Fibroblast of mammary gland (primary cell): ENCODE measurements at regions not wholly inside any gene's neighbourhood (a gene's known extent, or its start where the extent isn't known, plus 50 kb on each side); places are given as distances from the start of the nearest gene placed in this dataset.

ENCODE experiments used
- DNase-seq: peaks from one replicate; pipeline ENCODE4 v3.0.0-alpha.2; 2010; ENCODE audit warnings: low read depth
- H3K4me3 ChIP-seq: 2 replicates; pipeline ENCODE4 v1.5.1; 2011; ENCODE audit warnings: low read depth, mild to moderate bottlenecking, low read length, moderate library complexity; ENCODE audit not compliant: control insufficient read depth
- TF ChIP-seq, protein P1 (sequence below): conservative IDR thresholded peaks from 2 replicates; pipeline ENCODE4 v1.5.1; 2011; ENCODE audit warnings: low read depth, low read length, inconsistent platforms; ENCODE audit not compliant: control insufficient read depth, insufficient read depth

DNA sequence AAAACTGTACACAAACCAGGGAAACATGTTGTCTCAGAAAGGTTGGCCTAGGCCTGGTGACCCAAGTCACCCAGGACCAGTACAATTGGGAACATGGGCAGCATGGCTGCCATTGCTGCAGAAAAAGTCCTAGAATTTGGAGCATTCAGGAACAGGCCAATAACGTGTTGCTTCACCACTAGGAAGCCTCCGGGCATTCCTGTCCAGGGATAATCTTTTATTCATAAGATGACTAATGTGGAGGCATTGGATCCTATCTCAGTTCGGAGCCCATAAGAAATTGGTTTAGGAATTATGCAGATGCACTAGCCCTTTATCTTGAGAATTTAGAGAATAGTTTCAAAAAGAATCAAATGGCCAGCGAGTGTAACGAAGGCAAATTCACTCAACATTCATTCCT, 242.8 kb upstream of the NDST4 start:
- no peak for DNase-seq
- no peak overlapping the region for H3K4me3 ChIP-seq
- TF ChIP-seq, protein P1, sequence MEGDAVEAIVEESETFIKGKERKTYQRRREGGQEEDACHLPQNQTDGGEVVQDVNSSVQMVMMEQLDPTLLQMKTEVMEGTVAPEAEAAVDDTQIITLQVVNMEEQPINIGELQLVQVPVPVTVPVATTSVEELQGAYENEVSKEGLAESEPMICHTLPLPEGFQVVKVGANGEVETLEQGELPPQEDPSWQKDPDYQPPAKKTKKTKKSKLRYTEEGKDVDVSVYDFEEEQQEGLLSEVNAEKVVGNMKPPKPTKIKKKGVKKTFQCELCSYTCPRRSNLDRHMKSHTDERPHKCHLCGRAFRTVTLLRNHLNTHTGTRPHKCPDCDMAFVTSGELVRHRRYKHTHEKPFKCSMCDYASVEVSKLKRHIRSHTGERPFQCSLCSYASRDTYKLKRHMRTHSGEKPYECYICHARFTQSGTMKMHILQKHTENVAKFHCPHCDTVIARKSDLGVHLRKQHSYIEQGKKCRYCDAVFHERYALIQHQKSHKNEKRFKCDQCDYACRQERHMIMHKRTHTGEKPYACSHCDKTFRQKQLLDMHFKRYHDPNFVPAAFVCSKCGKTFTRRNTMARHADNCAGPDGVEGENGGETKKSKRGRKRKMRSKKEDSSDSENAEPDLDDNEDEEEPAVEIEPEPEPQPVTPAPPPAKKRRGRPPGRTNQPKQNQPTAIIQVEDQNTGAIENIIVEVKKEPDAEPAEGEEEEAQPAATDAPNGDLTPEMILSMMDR: no peak

DNA sequence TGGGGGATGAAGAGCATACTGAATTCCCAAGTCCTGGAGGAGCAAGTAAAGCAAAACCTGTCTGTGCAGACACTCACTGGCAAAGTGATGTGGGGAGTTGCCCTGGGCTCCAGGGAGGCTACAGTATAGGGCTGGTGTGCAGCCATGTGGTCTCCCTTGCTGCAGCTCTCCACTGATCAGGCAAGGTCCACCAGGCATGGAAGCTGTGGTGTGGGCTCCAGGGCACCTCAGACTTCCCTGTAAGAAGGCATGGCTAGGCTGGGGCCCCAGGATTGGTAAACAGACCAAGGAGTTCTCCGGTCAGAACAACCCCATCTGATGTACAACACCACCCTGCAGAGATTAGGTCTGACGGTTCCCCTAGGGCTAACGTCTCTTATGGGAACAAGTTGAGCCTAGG, 241.9 kb upstream of the NDST4 start:
- TF ChIP-seq, protein P1: no peak
- no peak overlapping the region for H3K4me3 ChIP-seq
- DNase-seq: no peak

GRCh38 chr4:115353370-115353769, 239.9 kb upstream of the NDST4 start:
- no peak for DNase-seq
- H3K4me3 ChIP-seq: no peak overlapping the region
- TF ChIP-seq, protein P1: no peak

DNA sequence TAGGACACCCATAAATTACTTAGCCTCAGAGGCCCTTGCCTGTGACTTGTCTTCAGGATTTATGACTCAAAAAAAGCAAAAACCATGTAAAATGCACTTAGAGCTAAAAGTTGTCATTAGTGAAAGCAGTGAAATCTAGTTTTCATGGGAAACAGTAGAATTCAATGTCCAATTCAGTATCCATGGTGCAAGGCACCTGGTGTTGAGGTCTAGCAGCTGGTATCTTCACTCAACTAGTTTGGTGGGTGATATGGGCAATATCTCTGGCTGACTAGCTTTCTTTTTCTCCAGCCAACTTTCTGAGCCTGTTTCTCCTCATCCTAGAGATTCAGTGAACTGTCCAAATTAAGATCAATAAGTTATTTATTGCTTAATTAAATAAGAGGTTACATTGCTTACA, 229.8 kb upstream of the NDST4 start:
- TF ChIP-seq, protein P1: no peak
- DNase-seq: no peak
- no peak overlapping the region for H3K4me3 ChIP-seq

DNA sequence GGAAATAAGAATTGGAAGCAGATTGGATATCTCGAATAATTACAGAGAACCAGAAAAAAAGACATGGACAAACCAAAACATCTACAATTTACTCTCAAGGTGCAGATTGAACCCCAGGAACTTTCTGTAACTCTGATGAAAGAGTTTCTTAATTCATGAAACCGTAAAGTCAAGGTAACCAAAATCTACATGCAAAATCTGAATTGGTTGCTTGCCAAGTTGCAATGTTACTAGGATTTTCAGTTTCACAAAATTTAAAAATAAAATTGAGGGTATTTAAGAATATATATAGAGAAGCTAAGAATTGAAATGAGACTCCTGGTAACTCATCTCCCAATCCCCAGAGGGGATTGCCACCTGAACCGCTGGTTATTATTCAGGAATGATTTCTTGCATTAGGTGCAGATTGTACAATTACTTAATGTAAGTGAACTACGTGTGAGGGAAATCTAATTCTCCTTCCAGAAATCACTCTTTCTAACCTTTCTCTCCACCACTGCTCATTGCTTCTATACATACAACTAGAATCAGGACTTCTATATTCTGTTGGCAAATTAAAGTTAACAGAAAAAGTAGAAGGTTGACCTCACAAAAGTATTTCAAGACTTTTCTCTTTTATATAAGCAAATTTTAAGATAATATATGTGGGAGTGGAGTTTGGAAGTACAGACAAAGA, 221.5 kb upstream of the NDST4 start:
- H3K4me3 ChIP-seq: no peak overlapping the region
- no peak for DNase-seq
- TF ChIP-seq, protein P1: no peak

DNA sequence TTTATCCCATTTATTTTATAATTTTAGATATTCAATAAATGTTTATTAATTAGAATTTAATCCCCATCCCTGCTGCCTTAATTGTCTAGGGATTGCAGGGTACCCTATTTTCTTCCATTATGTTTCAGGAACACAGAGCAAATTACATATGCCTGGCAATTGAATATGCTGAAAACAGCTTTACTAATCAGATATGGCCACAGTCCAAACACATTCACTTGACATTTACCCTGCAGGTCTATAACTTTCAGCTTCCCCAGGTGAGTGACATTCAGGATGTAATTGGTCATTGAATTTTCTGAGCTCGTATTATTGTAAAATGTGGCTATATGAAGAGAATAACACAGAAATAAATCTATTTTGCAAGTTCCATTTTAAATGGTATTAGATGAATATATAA, 218.7 kb upstream of the NDST4 start:
- TF ChIP-seq, protein P1: no peak
- DNase-seq: no peak
- H3K4me3 ChIP-seq: no peak overlapping the region

DNA sequence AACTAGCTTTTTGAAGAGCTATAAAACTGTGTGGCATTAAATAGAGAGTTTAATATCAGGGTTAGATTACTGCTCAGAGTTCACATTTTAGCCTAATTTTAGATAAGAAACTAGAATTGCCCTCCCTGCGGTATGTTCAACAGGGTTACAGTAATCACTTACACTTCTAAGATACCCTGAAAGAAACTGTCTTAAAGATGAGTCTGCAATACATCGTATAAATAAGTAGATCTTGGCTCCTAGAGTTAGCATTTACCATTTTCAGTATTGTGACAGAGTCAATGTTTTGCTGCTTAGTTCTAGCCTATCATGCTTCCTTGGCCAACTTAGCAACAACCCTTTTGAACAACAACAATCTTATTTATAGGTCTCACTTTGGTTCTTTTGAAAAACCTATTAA, 217.8 kb upstream of the NDST4 start:
- no peak overlapping the region for H3K4me3 ChIP-seq
- no peak for DNase-seq
- TF ChIP-seq, protein P1: no peak
